ENCODE measurements at regions not wholly inside any gene's neighbourhood (a gene's known extent, or its start where the extent isn't known, plus 50 kb on each side); places are given as distances from the start of the nearest gene placed in this dataset.

DNA sequence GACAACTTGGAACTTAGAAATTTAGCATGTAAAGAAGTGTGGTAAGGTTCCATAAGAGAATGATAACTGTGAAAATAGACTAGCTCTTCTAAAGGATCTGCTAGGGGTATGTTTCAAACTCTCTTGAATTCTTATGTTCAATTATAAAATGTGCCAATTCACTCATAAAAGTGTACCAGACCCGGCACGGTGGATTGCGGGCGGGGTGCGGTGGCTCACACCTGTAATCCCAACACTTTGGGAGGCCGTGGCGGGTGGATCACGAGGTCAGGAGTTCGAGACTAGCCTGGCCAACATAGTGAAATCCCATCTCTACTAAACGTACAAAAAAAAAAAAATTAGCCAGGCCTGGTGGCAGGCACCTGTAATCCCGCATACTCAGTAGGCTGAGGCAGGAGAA is 105.4 kb upstream of the CAV2 start:
- in situ Hi-C loops (cut with HindIII; ENCODE audit: low pct_ligation_motif_present, low sequenced_read_pairs) = no loop called here
- Histone ChIP-seq H3K27me3 (replicated peaks) (no peaks in the 10 kb centered on the region), H3K4me3 (ENCODE audit: low read depth, low read length) (no peak overlapping the region), H3K27ac (peak overlapping the region; percentile 47), H3K36me3 (replicated peaks) (no peaks in the 10 kb centered on the region)
- no peak for DNase-seq
- TF ChIP-seq CTCF (IDR thresholded peaks at IDR 0.05; ENCODE audit: low read depth, low read length, missing control alignments) = no peak

- DNase-seq = peak; percentile 93
- Histone ChIP-seq H3K36me3 (replicated peaks) (no peaks in the 10 kb centered on the region), H3K27me3 (replicated peaks) (no peaks in the 10 kb centered on the region), H3K4me3 (ENCODE audit: low read depth, low read length) (no peak overlapping the region), H3K27ac (peak overlapping the region; percentile 90)
- TF ChIP-seq CTCF (IDR thresholded peaks at IDR 0.05; ENCODE audit: low read depth, low read length, missing control alignments) = no peak
- in situ Hi-C loops (cut with HindIII; ENCODE audit: low pct_ligation_motif_present, low sequenced_read_pairs) = no loop called here
These were observed 104.3 kb upstream of the CAV2 start for GRCh38 chr7:116395141-116395791.

DNA sequence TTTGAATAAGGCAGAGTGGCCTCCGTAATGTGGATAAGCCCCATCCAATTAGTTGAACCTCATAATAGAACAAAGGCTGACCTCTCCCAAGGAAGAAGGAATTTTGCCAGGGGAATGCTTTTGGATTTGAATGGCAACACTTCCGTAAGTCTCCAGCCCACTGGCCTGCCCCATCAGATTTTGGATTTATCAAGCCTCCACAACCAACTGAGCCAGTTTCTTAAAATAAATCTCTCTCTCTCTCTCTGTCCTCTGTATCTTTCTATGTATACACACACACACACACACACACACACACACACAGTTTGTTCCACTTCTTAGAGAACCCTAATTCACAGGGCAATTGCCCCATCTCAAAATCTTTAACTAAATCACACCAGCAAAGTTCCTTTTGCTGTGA is 100.9 kb upstream of the CAV2 start:
- H3K27ac ChIP-seq = no peak overlapping the region
- H3K4me3 ChIP-seq (ENCODE audit: low read depth, low read length) = no peak overlapping the region
- in situ Hi-C loops (cut with HindIII; ENCODE audit: low pct_ligation_motif_present, low sequenced_read_pairs) = no loop called here
- H3K36me3 ChIP-seq (replicated peaks) = no peaks in the 10 kb centered on the region
- H3K27me3 ChIP-seq (replicated peaks) = no peaks in the 10 kb centered on the region
- no peak for DNase-seq
- no peak for TF ChIP-seq CTCF (IDR thresholded peaks at IDR 0.05; ENCODE audit: low read depth, low read length, missing control alignments)

- TF ChIP-seq CTCF (IDR thresholded peaks at IDR 0.05; ENCODE audit: low read depth, low read length, missing control alignments) = no peak
- in situ Hi-C loops (cut with HindIII; ENCODE audit: low pct_ligation_motif_present, low sequenced_read_pairs) = no loop called here
These were observed 99.7 kb upstream of the CAV2 start for GRCh38 chr7:116399819-116400218.

DNA sequence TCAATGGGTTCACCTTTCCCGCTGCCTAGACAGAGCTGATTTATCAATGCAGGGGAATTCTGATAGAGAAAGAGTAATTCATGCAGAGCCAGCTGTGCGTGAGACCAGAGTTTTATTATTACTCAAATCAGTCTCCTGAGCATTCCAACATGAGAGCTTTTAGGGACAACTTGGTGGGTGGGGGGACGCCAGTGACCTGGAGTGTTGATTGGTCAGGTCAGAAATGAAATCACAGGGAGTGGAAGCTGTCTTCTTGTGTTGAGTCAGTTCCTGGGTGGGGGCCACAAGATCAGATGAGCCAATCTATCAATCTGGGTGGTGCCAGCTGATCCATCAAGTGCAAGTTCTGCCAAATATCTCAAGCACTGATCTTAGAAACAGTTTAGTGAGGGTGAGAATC is 99.0 kb upstream of the CAV2 start:
- Histone ChIP-seq H3K27ac (no peak overlapping the region), H3K36me3 (replicated peaks) (no peaks in the 10 kb centered on the region), H3K4me3 (ENCODE audit: low read depth, low read length) (no peak overlapping the region), H3K27me3 (replicated peaks) (no peaks in the 10 kb centered on the region)
- no peak for TF ChIP-seq CTCF (IDR thresholded peaks at IDR 0.05; ENCODE audit: low read depth, low read length, missing control alignments)
- in situ Hi-C loops (cut with HindIII; ENCODE audit: low pct_ligation_motif_present, low sequenced_read_pairs) = no loop called here
- DNase-seq = no peak

More at GRCh38 chr7:116399819-116400218, 99.7 kb upstream of the CAV2 start:
- DNase-seq = peak; percentile 22
- Histone ChIP-seq H3K36me3 (replicated peaks) (no peaks in the 10 kb centered on the region), H3K27me3 (replicated peaks) (no peaks in the 10 kb centered on the region), H3K27ac (no peak overlapping the region), H3K4me3 (ENCODE audit: low read depth, low read length) (no peak overlapping the region)

DNA sequence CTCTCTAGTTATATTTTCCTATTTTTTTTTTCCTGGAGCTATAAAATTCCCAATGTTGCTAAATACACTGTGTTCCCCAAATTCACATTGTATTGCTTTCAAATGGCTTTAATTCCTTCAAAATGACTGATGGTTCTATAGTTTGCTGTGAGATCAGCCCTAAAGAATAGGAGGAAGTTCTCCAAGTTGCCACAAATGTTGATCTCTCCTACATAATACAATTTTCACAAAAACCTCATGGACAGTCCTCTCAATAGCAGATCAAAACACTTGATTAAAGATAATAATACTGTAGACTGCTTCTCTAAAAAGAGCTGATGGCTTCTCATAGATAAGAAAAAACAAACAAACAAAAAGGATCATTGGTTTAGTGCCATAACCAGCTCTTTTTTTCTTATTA is 97.8 kb upstream of the CAV2 start:
- in situ Hi-C loops (cut with HindIII; ENCODE audit: low pct_ligation_motif_present, low sequenced_read_pairs) = no loop called here
- no peak for DNase-seq
- no peaks in the 10 kb centered on the region for H3K36me3 ChIP-seq (replicated peaks)
- no peak overlapping the region for H3K27ac ChIP-seq
- no peak overlapping the region for H3K4me3 ChIP-seq (ENCODE audit: low read depth, low read length)
- no peaks in the 10 kb centered on the region for H3K27me3 ChIP-seq (replicated peaks)
- no peak for TF ChIP-seq CTCF (IDR thresholded peaks at IDR 0.05; ENCODE audit: low read depth, low read length, missing control alignments)
